HG03342 (cell line): ENCODE measurements at regions not wholly inside any gene's neighbourhood (a gene's known extent, or its start where the extent isn't known, plus 50 kb on each side); places are given as distances from the start of the nearest gene placed in this dataset.

Experiments used
- ATAC-seq: cut with Tn5 transposase; IDR thresholded peaks from one replicate; pipeline ENCODE4 v1.9.1; 2021; ENCODE audit warnings: mild to moderate bottlenecking, moderate library complexity; ENCODE audit not compliant: unreplicated experiment

GRCh38 chr15:70337277-70338186 lies 239.8 kb upstream of the TLE3 start:
- ATAC-seq: no peak

- ATAC-seq: no peak
Observed at GRCh38 chr15:70336425-70337009, 238.8 kb upstream of the TLE3 start.

GRCh38 chr15:70334286-70334685 lies 236.6 kb upstream of the TLE3 start:
- ATAC-seq: no peak

GRCh38 chr15:70329179-70329578 lies 231.5 kb upstream of the TLE3 start:
- no peak for ATAC-seq

- no peak for ATAC-seq
Observed at GRCh38 chr15:70328679-70329115, 231.0 kb upstream of the TLE3 start.

- ATAC-seq: no peak
Observed at GRCh38 chr15:70327856-70328678, 230.3 kb upstream of the TLE3 start.

- no peak for ATAC-seq
Observed at GRCh38 chr15:70327328-70327855, 229.7 kb upstream of the TLE3 start.

- ATAC-seq: no peak
Observed at GRCh38 chr15:70324001-70324974, 226.6 kb upstream of the TLE3 start.

- ATAC-seq: no peak
Observed at GRCh38 chr15:70323111-70323851, 225.6 kb upstream of the TLE3 start.

- ATAC-seq: no peak
Observed at GRCh38 chr15:70322051-70322668, 224.4 kb upstream of the TLE3 start.

- ATAC-seq: no peak
Observed at GRCh38 chr15:70321172-70321819, 223.6 kb upstream of the TLE3 start.

GRCh38 chr15:70320482-70320881 lies 222.8 kb upstream of the TLE3 start:
- no peak for ATAC-seq

GRCh38 chr15:70320077-70320476 lies 222.4 kb upstream of the TLE3 start:
- no peak for ATAC-seq

- ATAC-seq: peak; percentile 84
Observed at GRCh38 chr15:70319466-70319865, 221.7 kb upstream of the TLE3 start.

GRCh38 chr15:70318594-70319465 lies 221.1 kb upstream of the TLE3 start:
- ATAC-seq: no peak

GRCh38 chr15:70316059-70316600 lies 218.4 kb upstream of the TLE3 start:
- ATAC-seq: no peak

GRCh38 chr15:70315431-70315830 lies 217.7 kb upstream of the TLE3 start:
- ATAC-seq: no peak
